ENCODE measurements at regions not wholly inside any gene's neighbourhood (a gene's known extent, or its start where the extent isn't known, plus 50 kb on each side); places are given as distances from the start of the nearest gene placed in this dataset.

GRCh38 chr10:118403967-118404366 is 61.8 kb upstream of the FAM204A start:
- no peak for TF ChIP-seq SNAI2 (CRISPR knock-in tag; IDR thresholded peaks at IDR 0.05)
- no peak for TF ChIP-seq PATZ1 (CRISPR knock-in tag; IDR thresholded peaks at IDR 0.05; ENCODE audit: borderline replicate concordance)
- no peak for TF ChIP-seq ZFP3 (CRISPR knock-in tag; IDR thresholded peaks at IDR 0.05)
- TF ChIP-seq CSDC2 (CRISPR knock-in tag; IDR thresholded peaks at IDR 0.05), result no peak

Data from SK-N-SH treated with all-trans-retinoic acid at 6 μM for 48 hours (cell line).